ENCODE measurements at regions not wholly inside any gene's neighbourhood (a gene's known extent, or its start where the extent isn't known, plus 50 kb on each side); places are given as distances from the start of the nearest gene placed in this dataset.

- no peaks in the 10 kb centered on the region for H4K20me1 ChIP-seq (ENCODE audit: insufficient read depth, low read length)
- no peak overlapping the region for H3K4me3 ChIP-seq (ENCODE audit: low read length)
- no peak overlapping the region for H2AFZ ChIP-seq (ENCODE audit: low read depth, low read length)
- no peaks in the 10 kb centered on the region for H3K9me3 ChIP-seq (ENCODE audit: insufficient read depth, low read length)
- no peak overlapping the region for H3K4me2 ChIP-seq (ENCODE audit: low read length)
- H3K27ac ChIP-seq (ENCODE audit: low read length) = no peak overlapping the region
- no peak for TF ChIP-seq CTCF (IDR thresholded peaks at IDR 0.05; ENCODE audit: low read depth, low read length)
- TF ChIP-seq EZH2phosphoT487 (IDR thresholded peaks at IDR 0.05; ENCODE audit: low read depth) = no peak
- no peaks in the 10 kb centered on the region for H3K36me3 ChIP-seq (replicated peaks; ENCODE audit: low read depth, low read length)
- no peaks in the 10 kb centered on the region for H3K79me2 ChIP-seq (ENCODE audit: low read length)
- H3K27me3 ChIP-seq (ENCODE audit: low read depth, low read length) = no peaks in the 10 kb centered on the region
- H3K9ac ChIP-seq (ENCODE audit: low read length) = no peak overlapping the region
- no peaks in the 10 kb centered on the region for H3K4me1 ChIP-seq (ENCODE audit: low read length)
Observed at GRCh38 chr13:65875031-65875430, 1355.1 kb downstream of the PCDH9 start.

GRCh38 chr13:65872448-65872847 lies 1357.7 kb downstream of the PCDH9 start:
- TF ChIP-seq CTCF (IDR thresholded peaks at IDR 0.05; ENCODE audit: low read depth, low read length) = no peak
- TF ChIP-seq EZH2phosphoT487 (IDR thresholded peaks at IDR 0.05; ENCODE audit: low read depth) = no peak
- Histone ChIP-seq H3K27me3 (ENCODE audit: low read depth, low read length) (no peaks in the 10 kb centered on the region), H3K27ac (ENCODE audit: low read length) (no peak overlapping the region), H3K79me2 (ENCODE audit: low read length) (no peaks in the 10 kb centered on the region), H3K9me3 (ENCODE audit: insufficient read depth, low read length) (no peaks in the 10 kb centered on the region; the same call in 1 of the 2 replicates), H3K4me2 (ENCODE audit: low read length) (no peak overlapping the region), H4K20me1 (ENCODE audit: insufficient read depth, low read length) (no peaks in the 10 kb centered on the region), H3K4me3 (ENCODE audit: low read length) (no peak overlapping the region), H3K9ac (ENCODE audit: low read length) (no peak overlapping the region), H3K36me3 (replicated peaks; ENCODE audit: low read depth, low read length) (no peaks in the 10 kb centered on the region), H2AFZ (ENCODE audit: low read depth, low read length) (no peak overlapping the region), H3K4me1 (ENCODE audit: low read length) (no peaks in the 10 kb centered on the region)

- Histone ChIP-seq H3K9me3 (ENCODE audit: insufficient read depth, low read length) (no peaks in the 10 kb centered on the region; the same call in 1 of the 2 replicates), H3K27me3 (ENCODE audit: low read depth, low read length) (no peaks in the 10 kb centered on the region), H2AFZ (ENCODE audit: low read depth, low read length) (no peak overlapping the region), H3K36me3 (replicated peaks; ENCODE audit: low read depth, low read length) (no peaks in the 10 kb centered on the region), H3K4me2 (ENCODE audit: low read length) (no peak overlapping the region), H3K79me2 (ENCODE audit: low read length) (no peaks in the 10 kb centered on the region), H3K4me1 (ENCODE audit: low read length) (no peaks in the 10 kb centered on the region), H3K27ac (ENCODE audit: low read length) (no peak overlapping the region), H4K20me1 (ENCODE audit: insufficient read depth, low read length) (no peaks in the 10 kb centered on the region), H3K9ac (ENCODE audit: low read length) (no peak overlapping the region), H3K4me3 (ENCODE audit: low read length) (no peak overlapping the region)
- TF ChIP-seq EZH2phosphoT487 (IDR thresholded peaks at IDR 0.05; ENCODE audit: low read depth) (no peak), CTCF (IDR thresholded peaks at IDR 0.05; ENCODE audit: low read depth, low read length) (no peak)
Observed at GRCh38 chr13:65868884-65869283, 1361.3 kb downstream of the PCDH9 start.

- Histone ChIP-seq H3K4me2 (ENCODE audit: low read length) (no peak overlapping the region), H3K27ac (ENCODE audit: low read length) (no peak overlapping the region), H3K4me1 (ENCODE audit: low read length) (no peaks in the 10 kb centered on the region), H3K9me3 (ENCODE audit: insufficient read depth, low read length) (no peaks in the 10 kb centered on the region; the same call in 1 of the 2 replicates), H3K79me2 (ENCODE audit: low read length) (no peaks in the 10 kb centered on the region), H3K27me3 (ENCODE audit: low read depth, low read length) (no peaks in the 10 kb centered on the region), H4K20me1 (ENCODE audit: insufficient read depth, low read length) (no peaks in the 10 kb centered on the region), H3K9ac (ENCODE audit: low read length) (no peak overlapping the region), H3K36me3 (replicated peaks; ENCODE audit: low read depth, low read length) (no peaks in the 10 kb centered on the region), H2AFZ (ENCODE audit: low read depth, low read length) (no peak overlapping the region), H3K4me3 (ENCODE audit: low read length) (no peak overlapping the region)
- TF ChIP-seq EZH2phosphoT487 (IDR thresholded peaks at IDR 0.05; ENCODE audit: low read depth) = no peak
- no peak for TF ChIP-seq CTCF (IDR thresholded peaks at IDR 0.05; ENCODE audit: low read depth, low read length)
Observed at GRCh38 chr13:65868099-65868498, 1362.0 kb downstream of the PCDH9 start.
